CD4-positive, alpha-beta memory T cell (primary cell): ENCODE measurements at regions not wholly inside any gene's neighbourhood (a gene's known extent, or its start where the extent isn't known, plus 50 kb on each side); places are given as distances from the start of the nearest gene placed in this dataset.

Experiments used
- CTCF ChIA-PET: fragments of 350-600 bp; sonication (Branson Sonifier 250); formaldehyde crosslinking; loops from one replicate; lab custom pipeline; 2021; ENCODE audit warnings: inconsistent platforms; ENCODE audit not compliant: partially characterized antibody; lab: Charles Lee
- POLR2A ChIA-PET: fragments of 350-600 bp; sonication (Branson Sonifier 250); formaldehyde crosslinking; loops from one replicate; lab custom pipeline; 2021; ENCODE audit not compliant: partially characterized antibody; lab: Charles Lee
- DNase-seq, 5 donors: peaks; one replicate each; pipeline versions ENCODE4 v3.0.0 to v3.0.0-alpha.2; 2020 to 2022; ENCODE audit warnings: mixed read lengths in 1 of 5
- H3K27ac ChIP-seq: one replicate; pipeline ENCODE4 v1.7.0; 2013; ENCODE audit warnings: low read depth, low read length
- H3K27me3 ChIP-seq: 2 replicates; pipeline ENCODE4 v1.7.0; 2013; ENCODE audit warnings: mild to moderate bottlenecking, low read length, moderate library complexity; ENCODE audit not compliant: insufficient read depth
- H3K36me3 ChIP-seq: 2 replicates; pipeline ENCODE4 v1.7.0; 2013; ENCODE audit warnings: mild to moderate bottlenecking, low read length, moderate library complexity; ENCODE audit not compliant: insufficient read depth
- H3K4me1 ChIP-seq: 2 replicates; pipeline ENCODE4 v1.7.0; 2013; ENCODE audit warnings: mild to moderate bottlenecking, low read length, moderate library complexity; ENCODE audit not compliant: insufficient read depth
- H3K4me3 ChIP-seq, 2 donors: one replicate each; pipeline ENCODE4 v1.7.0; 2013; ENCODE audit warnings: low read length in 2 of 2, mild to moderate bottlenecking in 1 of 2
- H3K9me3 ChIP-seq, 2 donors: one replicate each; pipeline ENCODE4 v1.7.0; 2013; ENCODE audit warnings: low read length in 2 of 2, control low read depth in 1 of 2; ENCODE audit not compliant: control insufficient read depth in 1 of 2
- H3K27ac Mint-ChIP-seq, 7 donors: one replicate each; pipeline ENCODE4 v1.8.0; 2020 to 2021; ENCODE audit warnings: mixed read lengths in 7 of 7, mild to moderate bottlenecking in 6 of 7, inconsistent platforms in 3 of 7, moderate library complexity in 3 of 7
- H3K27me3 Mint-ChIP-seq, 2 donors: one replicate each; pipeline ENCODE4 v1.8.0; 2020 to 2021; ENCODE audit warnings: mixed read lengths in 2 of 2
- H3K36me3 Mint-ChIP-seq, 2 donors: one replicate each; pipeline ENCODE4 v1.8.0; 2020 to 2021; ENCODE audit warnings: mixed read lengths in 2 of 2, inconsistent platforms in 1 of 2, mild to moderate bottlenecking in 1 of 2
- H3K4me1 Mint-ChIP-seq, 4 donors: one replicate each; pipeline ENCODE4 v1.8.0; 2020 to 2021; ENCODE audit warnings: mixed read lengths in 4 of 4, mild to moderate bottlenecking in 1 of 4
- H3K4me3 Mint-ChIP-seq, 8 donors: one replicate each; pipeline ENCODE4 v1.8.0; 2020 to 2021; ENCODE audit warnings: mixed read lengths in 8 of 8, mild to moderate bottlenecking in 7 of 8, moderate library complexity in 6 of 8, inconsistent platforms in 3 of 8
- H3K9me3 Mint-ChIP-seq, 8 donors: one replicate each; pipeline ENCODE4 v1.8.0; 2020 to 2021; ENCODE audit warnings: mixed read lengths in 8 of 8, mild to moderate bottlenecking in 5 of 8, inconsistent platforms in 3 of 8, moderate library complexity in 1 of 8
- intact Hi-C: fragments of 100-400 bp; cut with micrococcal nuclease; formaldehyde crosslinking; loops from one replicate; pipeline ENCODE4 v1.15.1; 2023

DNA sequence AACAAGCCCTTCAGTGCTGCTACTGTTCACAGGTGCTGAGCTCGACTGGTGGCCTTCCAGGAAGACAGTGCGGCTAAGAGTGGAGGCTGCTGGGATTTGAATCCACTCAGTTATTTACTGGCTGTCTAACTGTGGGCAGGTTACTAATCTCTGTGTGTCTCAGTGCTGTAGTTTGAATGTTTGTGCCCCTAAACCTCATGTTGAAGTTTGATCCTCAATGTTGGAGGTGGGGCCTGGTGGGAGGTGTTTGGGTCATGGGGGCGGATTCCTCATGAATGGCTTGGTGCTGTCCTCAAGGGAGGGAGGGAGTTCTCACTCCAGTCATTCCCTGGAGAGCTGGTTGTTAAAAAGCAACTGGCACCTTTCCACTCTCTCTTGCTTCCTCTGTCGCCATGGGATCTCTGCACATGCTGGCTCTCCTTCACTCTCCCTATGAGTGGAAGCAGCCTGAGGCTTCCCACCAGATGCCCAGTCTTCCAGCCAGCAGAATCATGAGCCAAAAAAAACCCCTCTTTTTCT is 334.8 kb downstream of the RPS6KC1 start:
- H3K27ac ChIP-seq = no peak overlapping the region
- no peaks in the 10 kb centered on the region for H3K4me1 Mint-ChIP-seq

DNA sequence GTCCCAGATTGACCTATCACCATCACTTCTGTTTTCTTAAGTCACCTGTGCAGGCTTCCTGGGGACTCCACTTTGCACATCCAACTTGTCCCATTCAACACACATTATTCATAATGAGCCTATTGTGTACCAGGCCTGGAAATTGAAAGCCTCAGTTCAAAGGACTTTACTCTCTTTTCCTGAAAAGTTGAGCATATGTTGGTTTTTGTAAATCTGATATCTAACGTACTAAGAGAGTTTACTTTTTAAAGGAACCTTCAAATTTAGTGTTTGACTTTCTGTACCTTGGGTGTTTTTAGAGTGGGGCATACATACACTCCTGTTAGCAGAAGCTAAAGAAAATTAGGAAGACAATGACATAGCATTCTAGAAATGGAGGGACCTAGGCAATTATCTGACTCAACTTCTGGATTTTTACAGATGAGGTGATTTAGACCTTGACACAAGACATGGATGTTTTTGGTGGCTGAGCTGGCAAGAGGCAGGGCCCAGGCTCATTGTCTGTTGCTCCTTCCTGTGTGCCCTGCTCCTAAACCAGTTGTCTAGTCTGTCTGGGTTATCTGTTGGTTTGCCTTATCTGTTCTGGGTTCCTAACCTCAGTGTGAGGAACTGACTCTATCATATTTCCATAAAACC is 336.5 kb downstream of the RPS6KC1 start:
- no peaks in the 10 kb centered on the region for H3K4me1 Mint-ChIP-seq
- Histone ChIP-seq H3K36me3 (no peaks in the 10 kb centered on the region), H3K27ac (no peak overlapping the region), H3K4me1 (no peaks in the 10 kb centered on the region), H3K4me3 (no peak overlapping the region), H3K27me3 (no peaks in the 10 kb centered on the region), H3K9me3 (no peaks in the 10 kb centered on the region)
- DNase-seq = no peak
- ChIA-PET CTCF (no interaction called here), POLR2A (no interaction called here)
- H3K36me3 Mint-ChIP-seq = no peaks in the 10 kb centered on the region
- no peak overlapping the region for H3K4me3 Mint-ChIP-seq
- intact Hi-C loops = no loop called here
- H3K27me3 Mint-ChIP-seq = peaks cover 1 to 4% of the 10 kb centered on the region in 2 donors
- H3K9me3 Mint-ChIP-seq = peaks cover 0 to 4% (median 0%) of the 10 kb centered on the region in 8 donors
- H3K27ac Mint-ChIP-seq = no peak overlapping the region

More for the DNA sequence above, 334.8 kb downstream of the RPS6KC1 start:
- H3K4me1 ChIP-seq = no peaks in the 10 kb centered on the region
- no peaks in the 10 kb centered on the region for H3K9me3 ChIP-seq
- Mint-ChIP-seq H3K36me3 (no peaks in the 10 kb centered on the region), H3K27ac (no peak overlapping the region), H3K27me3 (peaks cover 1 to 4% of the 10 kb centered on the region in 2 donors), H3K9me3 (peaks cover 0 to 8% (median 0%) of the 10 kb centered on the region in 8 donors), H3K4me3 (no peak overlapping the region)
- no peaks in the 10 kb centered on the region for H3K36me3 ChIP-seq
- DNase-seq = no peak
- POLR2A ChIA-PET = no interaction called here
- H3K4me3 ChIP-seq = no peak overlapping the region
- no peaks in the 10 kb centered on the region for H3K27me3 ChIP-seq
- CTCF ChIA-PET = no interaction called here
- intact Hi-C loops = no loop called here

DNA sequence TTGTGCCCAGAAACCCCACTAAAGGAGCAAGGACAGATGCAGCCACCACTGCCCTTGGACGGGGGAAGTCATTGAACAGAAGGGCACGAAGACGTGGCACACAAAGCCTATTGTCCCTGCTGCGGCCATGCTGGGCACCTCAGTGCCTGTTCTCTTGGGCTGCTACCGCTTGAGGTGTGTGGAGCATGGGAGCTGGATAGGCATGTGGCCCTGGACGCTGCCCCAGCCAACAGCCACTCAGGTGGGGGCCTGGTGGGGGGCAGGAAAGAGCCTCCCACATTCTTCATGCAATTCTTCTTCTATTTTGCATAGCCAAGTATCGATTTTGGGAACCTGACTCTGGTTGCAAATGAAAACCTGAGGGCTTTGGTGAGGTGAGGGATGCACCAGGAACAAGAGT is 337.2 kb downstream of the RPS6KC1 start:
- no peaks in the 10 kb centered on the region for H3K4me1 ChIP-seq
- ChIA-PET POLR2A (no interaction called here), CTCF (no interaction called here)
- Mint-ChIP-seq H3K27me3 (peaks cover 1 to 4% of the 10 kb centered on the region in 2 donors), H3K27ac (no peak overlapping the region), H3K9me3 (peaks cover 0 to 4% (median 0%) of the 10 kb centered on the region in 8 donors), H3K36me3 (no peaks in the 10 kb centered on the region), H3K4me1 (no peaks in the 10 kb centered on the region), H3K4me3 (no peak overlapping the region)
- no peak overlapping the region for H3K4me3 ChIP-seq
- no peak overlapping the region for H3K27ac ChIP-seq
- DNase-seq = no peak
- H3K9me3 ChIP-seq = no peaks in the 10 kb centered on the region
- no peaks in the 10 kb centered on the region for H3K27me3 ChIP-seq
- H3K36me3 ChIP-seq = no peaks in the 10 kb centered on the region
- intact Hi-C loops = no loop called here

DNA sequence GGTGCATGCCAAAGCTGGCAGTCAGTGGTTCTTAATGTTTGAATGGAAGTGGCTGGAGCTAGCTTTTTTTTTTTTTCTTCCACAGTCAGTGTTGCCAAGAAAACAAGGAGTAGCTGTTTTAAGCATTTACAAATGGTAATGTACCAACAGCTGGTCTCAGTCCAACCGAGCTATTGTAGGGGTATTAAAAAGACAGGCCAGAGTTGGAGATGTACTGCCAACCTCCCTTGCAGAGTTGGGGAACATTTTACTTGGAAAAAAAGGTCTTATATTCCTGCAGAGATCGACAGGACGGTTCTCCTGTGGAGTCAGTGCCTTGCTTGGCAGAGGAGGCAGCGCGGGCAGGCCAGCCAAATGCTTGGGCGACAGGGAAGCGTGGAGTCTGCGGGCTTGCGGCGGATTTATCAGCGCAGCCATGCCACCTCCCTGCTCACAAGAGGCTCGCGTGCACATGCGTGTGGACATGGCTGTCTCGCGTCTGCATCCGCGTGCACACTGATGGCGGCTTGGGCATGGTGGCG is 338.1 kb downstream of the RPS6KC1 start:
- Mint-ChIP-seq H3K27ac (no peak overlapping the region), H3K27me3 (peaks cover 1 to 4% of the 10 kb centered on the region in 2 donors), H3K4me3 (no peak overlapping the region), H3K4me1 (no peaks in the 10 kb centered on the region), H3K36me3 (no peaks in the 10 kb centered on the region), H3K9me3 (peaks cover 0 to 3% (median 0%) of the 10 kb centered on the region in 8 donors)
- no peaks in the 10 kb centered on the region for H3K4me1 ChIP-seq
- no peaks in the 10 kb centered on the region for H3K9me3 ChIP-seq
- H3K27ac ChIP-seq = no peak overlapping the region
- ChIA-PET CTCF (no interaction called here), POLR2A (no interaction called here)
- no peak for DNase-seq
- H3K4me3 ChIP-seq = no peak overlapping the region
- no peaks in the 10 kb centered on the region for H3K27me3 ChIP-seq
- H3K36me3 ChIP-seq = no peaks in the 10 kb centered on the region
- intact Hi-C loops = no loop called here

DNA sequence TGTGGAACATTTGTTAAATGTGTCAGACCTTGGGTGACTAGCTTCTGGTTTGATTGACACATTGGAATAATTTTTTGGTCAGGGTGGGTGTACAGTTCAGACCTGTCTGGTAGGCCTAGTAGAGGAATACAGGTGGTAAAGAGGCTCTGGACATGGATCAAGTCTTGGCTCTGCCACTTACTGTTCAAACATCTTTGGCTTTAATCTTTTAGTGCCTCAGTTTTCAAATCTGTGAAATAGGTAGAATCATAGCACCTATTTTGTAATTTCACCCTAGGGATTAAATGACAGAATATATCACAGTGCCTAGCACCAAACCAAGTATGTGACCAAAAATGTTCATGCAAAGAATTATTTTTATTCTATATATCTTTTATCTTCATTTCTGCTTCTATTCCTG is 340.4 kb downstream of the RPS6KC1 start:
- Mint-ChIP-seq H3K27ac (no peak overlapping the region), H3K4me1 (no peaks in the 10 kb centered on the region), H3K36me3 (no peaks in the 10 kb centered on the region), H3K9me3 (no peaks in the 10 kb centered on the region), H3K4me3 (no peak overlapping the region), H3K27me3 (peaks cover 1 to 2% of the 10 kb centered on the region in 2 donors)
- no peak for DNase-seq
- H3K27me3 ChIP-seq = no peaks in the 10 kb centered on the region
- intact Hi-C loops = no loop called here
- H3K9me3 ChIP-seq = no peaks in the 10 kb centered on the region
- no peak overlapping the region for H3K4me3 ChIP-seq
- H3K4me1 ChIP-seq = no peaks in the 10 kb centered on the region
- no peak overlapping the region for H3K27ac ChIP-seq
- no peaks in the 10 kb centered on the region for H3K36me3 ChIP-seq
- CTCF ChIA-PET = no interaction called here
- POLR2A ChIA-PET = no interaction called here

DNA sequence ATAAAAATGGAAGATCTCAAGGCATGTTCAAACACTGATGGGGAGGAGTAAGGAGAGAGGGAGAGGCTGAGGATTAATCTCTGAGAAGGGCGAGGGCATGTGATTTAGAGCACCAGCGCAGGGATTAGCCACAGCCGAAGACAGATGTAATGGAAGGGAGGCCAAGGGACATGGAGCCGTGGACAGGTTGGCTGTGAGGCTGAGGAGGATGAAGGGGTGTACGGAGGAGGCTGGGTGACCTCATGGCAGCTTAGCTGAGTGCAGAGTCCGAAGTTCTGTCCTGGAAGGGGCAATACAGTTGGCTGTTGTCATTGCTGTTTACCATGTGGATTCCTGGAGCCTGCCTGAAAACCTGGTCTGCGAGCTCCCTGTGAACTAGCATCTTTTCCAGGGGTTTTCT is 342.8 kb downstream of the RPS6KC1 start:
- intact Hi-C loops = no loop called here
- H3K27me3 Mint-ChIP-seq = no peaks in the 10 kb centered on the region
- ChIA-PET POLR2A (no interaction called here), CTCF (no interaction called here)
- no peaks in the 10 kb centered on the region for H3K9me3 Mint-ChIP-seq
- no peaks in the 10 kb centered on the region for H3K36me3 Mint-ChIP-seq
- Histone ChIP-seq H3K4me3 (no peak overlapping the region), H3K27me3 (no peaks in the 10 kb centered on the region), H3K9me3 (no peaks in the 10 kb centered on the region), H3K27ac (no peak overlapping the region), H3K4me1 (no peaks in the 10 kb centered on the region), H3K36me3 (no peaks in the 10 kb centered on the region)
- H3K4me1 Mint-ChIP-seq = no peaks in the 10 kb centered on the region
- DNase-seq = no peak
- H3K27ac Mint-ChIP-seq = no peak overlapping the region
- H3K4me3 Mint-ChIP-seq = no peak overlapping the region

DNA sequence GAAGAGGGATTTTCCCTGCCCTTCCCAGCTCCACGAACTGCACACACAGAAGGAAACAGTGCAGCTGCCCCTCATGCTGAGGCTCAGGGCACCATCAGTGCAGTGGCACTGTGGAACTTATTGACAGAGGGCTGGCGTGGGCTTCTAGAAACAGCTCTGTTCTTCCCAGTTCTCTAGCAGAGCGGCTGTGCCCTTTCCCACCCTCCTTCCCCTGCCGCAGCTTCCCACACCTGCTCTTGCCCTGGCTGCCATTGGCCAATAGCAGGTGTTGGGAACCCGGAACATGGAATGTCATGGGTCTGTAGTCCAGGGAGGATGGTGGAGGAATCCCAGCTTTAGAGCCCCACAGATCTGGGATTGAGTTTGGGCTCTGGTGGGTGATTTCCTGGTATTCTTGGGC is 343.8 kb downstream of the RPS6KC1 start:
- H3K36me3 Mint-ChIP-seq = no peaks in the 10 kb centered on the region
- DNase-seq = no peak
- POLR2A ChIA-PET = no interaction called here
- Histone ChIP-seq H3K27ac (no peak overlapping the region), H3K4me1 (no peaks in the 10 kb centered on the region), H3K27me3 (no peaks in the 10 kb centered on the region), H3K36me3 (no peaks in the 10 kb centered on the region), H3K4me3 (no peak overlapping the region), H3K9me3 (no peaks in the 10 kb centered on the region)
- peaks cover 0 to 1% (median 0%) of the 10 kb centered on the region in 8 donors for H3K9me3 Mint-ChIP-seq
- intact Hi-C loops = no loop called here
- no peak overlapping the region for H3K27ac Mint-ChIP-seq
- no peaks in the 10 kb centered on the region for H3K27me3 Mint-ChIP-seq
- no peaks in the 10 kb centered on the region for H3K4me1 Mint-ChIP-seq
- H3K4me3 Mint-ChIP-seq = no peak overlapping the region
- CTCF ChIA-PET = no interaction called here
